ENCODE measurements at regions not wholly inside any gene's neighbourhood (a gene's known extent, or its start where the extent isn't known, plus 50 kb on each side); places are given as distances from the start of the nearest gene placed in this dataset.

DNA sequence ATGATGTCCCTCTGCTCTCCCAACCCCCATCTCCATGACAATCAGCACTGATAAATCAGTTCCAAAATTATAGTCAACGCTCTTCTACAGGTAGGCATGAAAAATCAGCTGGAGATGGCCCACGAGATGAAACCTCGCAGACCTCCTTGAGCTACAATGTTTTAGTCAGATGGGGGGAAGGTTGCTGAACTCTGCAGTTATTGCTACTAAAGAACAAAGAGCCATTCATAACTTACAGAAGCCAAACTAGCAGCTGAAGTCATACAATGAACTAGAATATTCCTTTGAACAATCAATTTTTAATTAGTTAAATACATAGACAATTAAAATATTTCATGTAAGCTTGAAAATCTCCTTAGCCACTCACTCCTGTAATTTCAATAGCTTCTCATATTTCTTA, 179.2 kb downstream of the NHLRC3 start:
- TF ChIP-seq SUZ12 (IDR thresholded peaks at IDR 0.05; ENCODE audit: extremely low read depth, insufficient read depth, insufficient read length) = no peak
- TF ChIP-seq ZNF274 (IDR thresholded peaks at IDR 0.05; ENCODE audit: low read depth, low read length) = no peak
